Stimulated activated CD8-positive, alpha-beta memory T cell treated with anti-CD3 and anti-CD28 coated beads, Interleukin-12 subunit alpha, Interleukin-12 subunit beta, amount 100 ng/mL, for 24 hours (primary cell): ENCODE measurements at regions not wholly inside any gene's neighbourhood (a gene's known extent, or its start where the extent isn't known, plus 50 kb on each side); places are given as distances from the start of the nearest gene placed in this dataset.

Experiments
- DNase-seq: peaks from one replicate; pipeline ENCODE4 v3.0.0-alpha.2; 2020; ENCODE audit errors: extremely low read depth

- no peak for DNase-seq
Measured at GRCh38 chr9:121568343-121569265, 69.0 kb upstream of the GGTA1 start.

- DNase-seq = no peak
Measured at GRCh38 chr9:121569266-121569648, 69.6 kb upstream of the GGTA1 start.

GRCh38 chr9:121572581-121572980 is 72.9 kb upstream of the GGTA1 start:
- no peak for DNase-seq

DNA sequence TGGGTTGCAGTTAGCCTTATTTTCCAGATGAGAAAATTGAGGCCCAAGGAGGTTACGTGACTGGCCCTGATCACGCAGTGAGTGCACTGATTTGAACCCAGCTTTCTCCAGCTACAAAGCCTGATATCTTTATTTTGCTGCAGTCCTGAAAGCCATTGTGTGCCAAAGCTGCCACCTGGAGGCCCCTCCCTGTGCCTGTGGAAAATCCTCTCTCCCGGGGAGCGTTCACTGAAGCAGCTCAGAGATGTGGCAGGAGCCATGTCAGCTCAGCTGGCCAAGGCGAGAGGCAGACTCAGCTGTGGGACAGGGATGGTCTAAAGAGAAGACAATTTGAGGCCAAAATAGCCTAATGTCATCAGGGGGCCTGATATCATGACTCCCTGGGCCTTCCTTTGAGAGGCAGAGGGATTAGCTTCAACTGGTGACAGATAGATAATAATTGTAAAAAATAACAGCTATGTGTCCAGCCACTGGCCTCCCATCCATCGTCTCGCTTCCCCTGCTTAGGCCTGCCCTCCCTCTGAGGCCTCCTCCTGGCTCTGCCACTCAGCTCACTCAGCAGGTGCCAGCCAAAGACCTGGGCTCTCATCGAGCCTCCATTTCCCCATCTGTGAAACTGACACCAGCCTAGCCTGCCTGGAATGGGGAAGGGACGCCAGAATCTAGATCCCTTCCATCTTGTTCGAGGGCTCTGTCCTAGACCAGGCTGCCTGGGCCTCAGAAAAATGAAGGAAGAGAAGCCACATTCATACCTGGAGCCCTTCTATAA is 74.3 kb upstream of the GGTA1 start:
- DNase-seq = no peak

DNA sequence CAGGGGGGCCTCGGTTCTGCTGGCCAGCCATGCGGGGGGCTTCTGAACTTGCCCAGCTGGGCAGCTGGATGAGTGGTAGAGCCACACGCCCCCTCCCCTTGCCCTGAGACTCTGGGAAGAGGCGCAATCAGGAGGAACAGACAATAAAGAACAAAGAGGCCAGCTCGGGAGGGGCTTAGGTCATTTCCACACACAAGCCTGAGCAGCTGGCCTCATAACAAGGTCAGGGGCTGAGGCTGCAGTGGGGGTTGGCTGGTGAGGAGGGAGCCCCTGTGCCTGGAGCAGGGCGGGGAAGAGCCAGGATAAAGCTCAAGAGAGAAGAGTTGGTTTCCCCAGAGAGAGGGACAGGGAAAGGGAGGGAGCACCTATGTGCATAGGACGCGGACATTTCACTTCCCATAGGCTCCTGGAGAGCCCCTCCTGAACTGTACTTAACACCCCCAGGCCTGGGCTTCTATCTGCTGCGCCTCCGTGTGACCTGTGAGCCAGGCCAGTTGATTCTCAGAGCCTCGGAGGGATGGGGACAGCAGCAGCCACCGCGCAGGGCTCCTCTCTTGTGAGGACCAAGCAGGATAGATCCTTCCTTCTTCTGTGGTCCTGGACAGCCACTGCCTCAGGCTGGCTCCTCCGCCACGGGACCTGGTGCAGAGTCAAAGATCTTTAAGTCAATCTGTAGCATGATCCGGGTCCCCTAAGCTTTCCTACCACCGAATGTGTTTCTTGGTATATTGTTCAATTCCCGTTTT is 75.3 kb upstream of the GGTA1 start:
- no peak for DNase-seq

- DNase-seq = no peak
Measured at GRCh38 chr9:121576281-121577075, 75.0 kb upstream of the DAB2IP start.

DNA sequence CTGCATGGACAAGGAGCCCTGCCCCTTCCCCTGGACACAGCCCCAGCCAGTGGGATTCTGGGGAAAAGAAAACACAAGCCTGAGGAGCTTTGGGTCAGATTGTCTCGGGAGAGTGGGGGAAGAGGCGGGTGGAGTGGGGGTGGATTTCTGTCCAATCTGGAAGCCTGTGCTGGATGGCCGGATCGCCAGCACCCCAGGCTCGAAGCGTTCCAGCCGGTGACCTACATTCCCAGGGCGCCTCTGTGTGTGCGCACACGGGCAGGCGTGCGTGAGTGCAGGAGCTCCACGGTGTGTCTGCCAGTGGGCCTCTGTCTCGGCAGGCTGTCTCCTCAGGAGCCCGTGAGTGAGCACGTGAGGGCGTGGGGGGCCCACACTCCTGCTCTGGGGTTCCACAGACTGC is 74.3 kb upstream of the DAB2IP start:
- no peak for DNase-seq

DNA sequence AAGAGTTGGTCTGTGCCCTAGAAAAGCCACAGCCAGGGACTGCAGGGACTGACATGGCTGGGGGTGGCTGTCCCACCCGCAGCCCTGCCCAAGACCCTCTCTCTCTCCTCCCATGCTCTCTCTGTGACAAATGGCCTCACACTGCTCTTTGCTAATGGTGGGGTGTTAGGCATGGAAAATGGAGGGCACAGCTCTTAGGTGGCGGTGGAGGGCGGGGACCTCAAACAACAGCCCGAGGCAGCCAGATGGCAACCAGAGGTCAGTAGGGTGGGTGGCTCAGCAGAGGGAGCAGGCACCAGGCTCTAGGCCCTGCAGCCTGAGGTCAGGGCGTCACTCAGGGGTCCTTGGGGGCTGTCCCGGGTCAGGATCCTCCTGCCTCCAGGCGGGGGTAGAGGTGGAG is 73.9 kb upstream of the DAB2IP start:
- no peak for DNase-seq

DNA sequence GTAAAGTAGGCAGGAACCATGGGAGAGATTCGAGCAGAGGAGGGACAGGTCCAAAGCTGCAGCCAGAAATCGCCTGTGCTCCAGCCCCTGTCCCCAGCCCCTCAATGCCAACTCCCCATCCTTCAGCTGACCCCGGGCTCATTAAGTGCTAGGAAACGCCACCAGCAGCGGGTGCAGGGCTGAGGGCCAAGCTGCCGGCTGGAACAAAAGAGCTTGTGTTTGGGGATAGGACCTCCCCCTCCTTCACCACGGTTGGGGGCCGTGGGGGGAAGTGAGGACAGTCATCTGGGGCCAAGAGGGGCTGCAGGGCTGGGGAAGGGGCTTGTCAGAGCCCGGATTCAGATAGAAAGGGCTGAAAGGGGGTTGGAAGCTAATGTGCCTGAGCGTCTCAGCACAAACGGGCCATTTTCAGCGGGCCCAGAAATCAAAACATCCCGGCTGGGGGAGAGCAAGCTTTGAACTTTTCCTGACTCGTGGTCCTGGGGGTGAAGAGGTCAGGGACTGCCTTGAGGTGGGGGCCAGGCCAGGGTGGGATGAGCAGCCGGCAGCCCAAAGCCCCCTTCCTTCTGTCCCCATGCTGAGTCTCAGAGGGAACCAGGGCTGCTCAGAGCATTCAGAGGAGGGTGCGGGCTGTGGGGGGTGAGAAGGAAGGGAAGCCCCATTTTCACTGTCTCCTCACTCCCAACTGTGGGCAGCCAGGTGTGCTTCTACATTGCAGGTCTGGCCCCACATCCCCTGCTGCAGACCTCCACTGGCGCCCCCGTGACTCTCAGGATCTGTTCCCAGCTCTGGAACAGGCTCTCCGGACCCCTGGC is 69.4 kb upstream of the DAB2IP start:
- DNase-seq = no peak

GRCh38 chr9:121582641-121583040 is 68.8 kb upstream of the DAB2IP start:
- no peak for DNase-seq

GRCh38 chr9:121584421-121584820 is 67.0 kb upstream of the DAB2IP start:
- DNase-seq = no peak

GRCh38 chr9:121587863-121588262 is 63.6 kb upstream of the DAB2IP start:
- no peak for DNase-seq

- DNase-seq = no peak
Measured at GRCh38 chr9:121589986-121590385, 61.4 kb upstream of the DAB2IP start.

GRCh38 chr9:121592265-121592664 is 59.2 kb upstream of the DAB2IP start:
- no peak for DNase-seq

DNA sequence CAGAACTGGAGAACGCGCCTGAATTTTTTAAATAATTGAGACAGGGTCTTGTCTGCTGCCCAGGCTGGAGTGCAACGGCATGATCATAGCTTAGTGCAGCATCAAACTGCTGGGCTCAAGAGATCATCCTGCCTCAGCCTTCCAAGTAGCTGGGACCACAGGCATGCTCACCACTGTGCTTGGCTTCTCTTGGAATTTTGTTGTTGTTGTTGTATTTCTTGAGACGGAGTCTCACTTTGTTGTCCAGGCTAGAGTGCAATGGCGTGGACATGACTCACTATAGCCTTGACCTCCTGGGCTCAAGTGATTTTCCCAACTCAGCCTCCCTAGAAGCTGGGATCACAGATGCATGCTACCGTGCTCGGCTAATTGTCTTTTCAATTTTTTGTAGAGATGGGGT is 58.4 kb upstream of the DAB2IP start:
- no peak for DNase-seq

GRCh38 chr9:121596515-121596914 is 54.9 kb upstream of the DAB2IP start:
- DNase-seq = no peak

GRCh38 chr9:121597698-121598166 is 53.7 kb upstream of the DAB2IP start:
- DNase-seq = no peak

- no peak for DNase-seq
Measured at GRCh38 chr9:121598167-121598964, 53.1 kb upstream of the DAB2IP start.

- no peak for DNase-seq
Measured at GRCh38 chr9:121598965-121599871, 52.2 kb upstream of the DAB2IP start.
